GM21717 (cell line): ENCODE measurements at regions not wholly inside any gene's neighbourhood (a gene's known extent, or its start where the extent isn't known, plus 50 kb on each side); places are given as distances from the start of the nearest gene placed in this dataset.

Experiments
- ATAC-seq: cut with Tn5 transposase; IDR thresholded peaks from one replicate; pipeline ENCODE4 v1.9.1; 2021; ENCODE audit warnings: mild to moderate bottlenecking, moderate library complexity; ENCODE audit not compliant: unreplicated experiment

DNA sequence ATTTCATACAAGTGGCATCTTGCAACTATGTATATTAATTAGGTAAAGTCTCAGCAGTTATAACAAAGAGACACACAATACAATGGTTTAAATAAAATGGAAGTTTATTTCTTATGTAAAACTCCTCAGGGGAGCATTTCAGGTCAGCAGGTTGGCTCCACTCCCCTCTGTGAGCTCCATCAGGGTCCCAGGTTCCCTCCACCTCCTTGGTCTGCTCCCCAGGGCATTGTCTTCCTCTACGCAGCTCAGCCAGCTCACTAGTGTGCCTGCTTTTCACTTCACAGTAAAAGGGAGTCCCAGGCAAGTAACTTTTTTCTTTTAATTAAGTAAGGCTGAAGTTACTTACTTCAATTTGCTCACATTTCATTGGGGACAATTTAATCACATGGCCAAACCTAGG is 135.3 kb upstream of the FNDC3A start:
- no peak for ATAC-seq

- ATAC-seq, result no peak
Measured at GRCh38 chr13:48842316-48842715, 133.4 kb upstream of the FNDC3A start.

GRCh38 chr13:48843630-48844380 is 131.9 kb upstream of the FNDC3A start:
- no peak for ATAC-seq

DNA sequence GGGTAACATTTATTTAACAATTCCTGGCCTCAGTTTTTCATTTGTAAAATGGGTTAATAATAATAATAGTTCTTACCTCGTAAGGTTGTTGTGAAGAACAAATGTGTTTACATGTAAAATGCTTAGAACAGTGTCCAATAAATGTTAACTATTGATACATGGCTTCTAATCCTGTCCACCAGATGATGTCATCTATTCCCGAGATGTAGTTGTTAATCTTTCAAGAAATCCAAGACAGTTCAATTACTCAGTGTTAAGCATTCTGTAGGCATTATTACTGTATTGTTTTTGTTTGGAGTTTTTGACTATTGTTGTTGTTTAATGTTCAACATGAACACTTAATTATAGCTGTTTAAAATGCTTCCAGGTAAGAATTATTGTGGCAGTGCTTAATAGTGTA is 131.0 kb upstream of the FNDC3A start:
- ATAC-seq, result no peak

- ATAC-seq, result no peak
Measured at GRCh38 chr13:48849515-48849914, 126.2 kb upstream of the FNDC3A start.

- ATAC-seq, result no peak
Measured at GRCh38 chr13:48851707-48852106, 124.0 kb upstream of the FNDC3A start.

DNA sequence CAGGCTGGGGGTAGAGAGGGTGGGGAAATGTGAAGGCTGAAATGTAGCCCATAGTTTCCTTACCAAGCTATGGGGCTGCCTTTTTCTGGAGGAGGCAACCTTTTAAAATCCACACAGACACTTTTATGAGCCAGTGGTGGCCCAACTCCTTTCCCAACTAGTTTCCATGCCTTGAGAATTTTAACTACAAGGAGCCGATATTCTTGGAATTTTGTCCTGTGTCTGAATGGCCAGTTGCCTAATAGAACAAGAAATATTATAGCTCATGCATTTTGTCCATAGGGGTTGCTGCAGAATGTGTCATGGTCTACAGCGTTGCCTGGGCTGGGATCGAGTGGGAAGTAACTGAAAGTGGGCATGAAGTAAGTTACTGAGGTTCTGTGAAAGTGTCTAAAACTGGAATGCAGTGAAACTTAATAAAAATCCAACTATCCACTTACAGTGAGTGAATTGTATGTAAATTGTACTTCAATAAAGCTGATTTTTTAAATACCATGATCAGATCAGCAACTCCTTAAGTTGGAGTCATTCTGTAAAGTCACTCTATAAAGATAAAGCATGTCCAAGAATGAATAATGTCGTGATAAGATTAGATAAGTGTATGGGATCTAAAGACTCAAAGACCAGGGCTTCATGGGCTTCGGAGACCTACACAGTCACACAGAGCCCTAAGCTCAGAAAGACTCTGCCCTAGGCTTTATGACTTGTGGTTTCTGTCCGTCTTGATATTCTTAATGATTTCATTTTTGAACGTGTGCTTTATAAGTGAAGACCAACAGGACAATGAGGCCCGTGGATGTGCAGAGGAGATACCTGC is 122.6 kb upstream of the FNDC3A start:
- ATAC-seq, result no peak

GRCh38 chr13:48853728-48854102 is 122.0 kb upstream of the FNDC3A start:
- no peak for ATAC-seq

- ATAC-seq, result no peak
Measured at GRCh38 chr13:48857576-48857975, 118.1 kb upstream of the FNDC3A start.

DNA sequence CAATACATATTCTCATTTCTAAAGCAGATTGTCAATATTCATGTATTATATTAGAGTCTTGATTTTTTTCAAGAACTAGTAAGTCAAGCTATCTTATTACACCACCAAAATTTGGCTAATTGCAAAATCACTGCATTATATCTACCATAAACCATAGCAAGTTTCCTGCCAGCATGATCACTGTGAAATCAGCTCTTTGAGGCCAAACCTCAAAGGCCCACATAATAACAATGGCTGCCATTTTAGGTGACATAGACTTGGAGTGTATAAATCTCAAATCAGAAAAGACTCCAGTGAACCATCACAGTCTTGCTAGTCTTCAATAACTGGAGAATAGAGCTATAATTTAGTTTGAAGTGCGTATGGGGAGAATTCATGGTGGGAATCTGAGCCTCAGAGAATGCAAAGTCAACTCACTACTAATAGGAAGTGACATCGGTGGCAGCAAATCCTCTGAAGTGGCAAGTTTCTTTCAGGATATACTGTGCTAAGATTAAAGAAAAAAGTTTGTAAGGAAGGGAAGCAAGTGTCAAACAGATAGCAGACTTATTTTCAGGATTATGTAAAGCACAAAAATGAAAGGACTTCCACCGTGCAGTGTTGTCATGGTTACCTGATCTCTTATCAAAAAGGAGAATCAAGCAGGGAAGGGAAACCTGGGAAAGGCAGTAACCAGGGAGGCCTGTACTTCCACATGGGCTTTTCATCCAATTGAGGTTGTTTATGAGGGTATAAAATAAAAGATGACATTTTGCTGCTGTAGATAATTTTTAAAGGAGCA is 117.4 kb upstream of the FNDC3A start:
- ATAC-seq, result no peak

GRCh38 chr13:48859272-48860105 is 116.2 kb upstream of the FNDC3A start:
- no peak for ATAC-seq

DNA sequence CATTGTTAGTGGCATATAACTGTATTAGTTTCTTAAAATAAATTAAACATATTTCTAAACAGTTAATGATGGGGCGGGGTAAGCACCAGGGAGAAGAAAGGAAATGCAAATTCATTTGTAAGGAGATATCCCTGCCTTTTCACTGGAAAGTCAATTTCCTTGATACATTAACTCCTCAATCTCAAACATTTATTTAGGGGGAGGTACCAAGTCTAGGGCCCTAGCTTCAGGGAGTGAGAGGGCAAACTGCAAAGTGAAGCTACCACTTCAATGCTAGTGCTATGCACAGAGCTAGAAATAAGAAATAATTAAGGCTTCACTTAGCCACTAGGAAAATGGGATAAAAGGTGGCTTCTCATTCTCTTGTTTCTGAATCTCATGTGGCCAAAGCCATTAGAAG is 115.3 kb upstream of the FNDC3A start:
- no peak for ATAC-seq

- no peak for ATAC-seq
Measured at GRCh38 chr13:48862572-48862971, 113.1 kb upstream of the FNDC3A start.

- no peak for ATAC-seq
Measured at GRCh38 chr13:48864100-48864499, 111.6 kb upstream of the FNDC3A start.

DNA sequence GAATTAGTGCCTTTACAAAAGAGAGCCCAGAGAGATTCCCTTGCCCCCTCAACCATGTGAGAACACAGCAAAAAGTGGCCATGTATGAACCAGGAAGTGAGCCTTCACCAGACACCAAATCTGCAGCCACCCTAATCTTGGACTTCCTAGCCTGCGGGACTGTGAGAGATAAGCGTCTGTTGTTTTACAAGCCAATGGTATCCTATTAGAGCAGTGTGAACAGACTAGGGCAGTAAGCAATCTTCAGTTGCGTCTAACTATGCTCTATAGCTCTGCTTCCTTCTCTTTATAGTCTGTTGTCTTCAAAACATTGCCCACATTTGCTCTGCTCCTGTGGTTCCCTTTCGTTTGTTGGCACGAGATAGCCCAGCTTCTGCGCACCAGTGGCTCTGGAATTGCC is 109.5 kb upstream of the FNDC3A start:
- ATAC-seq, result no peak

- no peak for ATAC-seq
Measured at GRCh38 chr13:48873081-48873480, 102.6 kb upstream of the FNDC3A start.

- no peak for ATAC-seq
Measured at GRCh38 chr13:48873587-48873986, 102.1 kb upstream of the FNDC3A start.

GRCh38 chr13:48874165-48874564 is 101.5 kb upstream of the FNDC3A start:
- no peak for ATAC-seq

GRCh38 chr13:48875047-48875446 is 100.7 kb upstream of the FNDC3A start:
- no peak for ATAC-seq

DNA sequence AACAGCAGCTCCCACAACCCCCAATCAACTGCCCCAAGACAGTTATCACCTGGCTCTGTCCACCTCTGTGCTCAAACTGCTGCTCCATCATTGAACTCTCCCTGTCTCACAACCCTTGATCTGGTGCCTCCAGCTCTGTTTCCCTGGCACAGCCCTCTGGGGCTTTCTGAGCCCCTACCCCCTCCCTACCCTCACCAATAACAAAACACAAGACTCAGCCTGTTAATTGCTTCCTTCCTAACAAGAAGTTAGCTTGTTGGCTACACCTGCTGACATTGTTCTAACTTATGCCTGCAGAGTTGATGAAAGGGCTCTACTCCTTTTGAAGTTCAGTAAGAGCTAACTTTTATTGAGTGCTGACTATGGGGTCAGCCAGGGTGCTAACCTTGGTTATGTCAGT is 99.4 kb upstream of the FNDC3A start:
- no peak for ATAC-seq

DNA sequence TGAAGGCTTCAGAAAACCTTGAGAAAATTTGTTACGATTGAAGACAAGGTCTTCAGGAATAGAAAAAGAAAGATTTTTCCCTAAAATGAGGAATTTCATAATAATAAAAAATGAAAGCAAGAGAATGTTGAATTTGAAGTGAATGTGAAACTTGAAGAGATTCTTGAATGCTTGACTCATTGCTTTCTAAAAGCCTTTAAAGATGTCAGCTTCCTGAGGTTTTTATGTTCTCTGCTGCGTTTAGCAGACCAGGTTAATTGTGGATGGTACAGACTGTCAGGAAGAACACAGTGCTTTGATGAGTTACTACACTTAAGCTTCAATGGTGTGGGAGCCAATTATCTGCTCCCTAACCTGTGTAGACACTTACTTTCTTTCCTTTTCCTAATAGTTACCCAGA is 96.3 kb upstream of the FNDC3A start:
- ATAC-seq, result no peak
